GM21447 (cell line): ENCODE measurements at regions not wholly inside any gene's neighbourhood (a gene's known extent, or its start where the extent isn't known, plus 50 kb on each side); places are given as distances from the start of the nearest gene placed in this dataset.

Experiments
- ATAC-seq: cut with Tn5 transposase; IDR thresholded peaks from one replicate; pipeline ENCODE4 v1.9.1; 2021; ENCODE audit not compliant: unreplicated experiment

- ATAC-seq = no peak
Observed at GRCh38 chr2:181185421-181185820, 205.0 kb downstream of the UBE2E3 start.

GRCh38 chr2:181185948-181186347 is 205.5 kb downstream of the UBE2E3 start:
- no peak for ATAC-seq

GRCh38 chr2:181188605-181189004 is 208.2 kb downstream of the UBE2E3 start:
- ATAC-seq = no peak

DNA sequence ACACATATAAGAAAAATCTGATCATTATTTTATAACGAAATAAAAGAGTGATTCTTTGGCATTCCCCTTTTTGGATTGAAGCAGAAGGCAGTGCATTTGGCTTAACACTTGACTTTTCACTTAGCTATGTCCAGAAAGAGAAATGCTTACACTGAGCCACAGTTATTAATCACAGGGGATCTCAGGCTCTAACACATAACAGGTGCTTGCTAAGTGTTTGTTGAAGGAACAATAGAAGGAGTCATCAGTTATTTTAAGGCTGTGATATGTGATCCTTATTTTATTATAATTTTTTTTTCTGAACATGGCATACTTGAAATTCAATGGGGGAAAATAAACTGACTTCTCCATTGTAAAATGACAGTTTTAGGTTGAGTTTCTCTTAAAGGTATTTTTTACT is 209.5 kb downstream of the UBE2E3 start:
- no peak for ATAC-seq

DNA sequence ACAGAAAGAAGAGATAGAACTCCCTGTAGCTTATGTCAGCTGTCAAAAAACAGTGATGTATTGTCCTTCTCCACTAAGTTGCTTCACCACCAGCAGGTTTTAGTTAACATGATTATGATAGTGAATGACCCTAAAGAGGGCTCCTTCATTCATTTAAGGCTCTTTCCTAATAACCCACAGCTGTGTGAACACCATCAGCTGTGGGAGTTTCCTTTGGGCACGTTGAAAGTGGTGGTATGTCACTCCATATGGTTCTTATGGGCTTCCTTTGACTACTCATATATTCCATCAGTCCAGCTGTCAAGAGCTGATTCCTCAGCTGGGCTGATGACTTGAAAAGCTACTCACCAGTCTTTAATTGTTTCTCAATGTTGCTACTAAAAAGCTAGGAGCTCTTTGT is 210.3 kb downstream of the UBE2E3 start:
- no peak for ATAC-seq

DNA sequence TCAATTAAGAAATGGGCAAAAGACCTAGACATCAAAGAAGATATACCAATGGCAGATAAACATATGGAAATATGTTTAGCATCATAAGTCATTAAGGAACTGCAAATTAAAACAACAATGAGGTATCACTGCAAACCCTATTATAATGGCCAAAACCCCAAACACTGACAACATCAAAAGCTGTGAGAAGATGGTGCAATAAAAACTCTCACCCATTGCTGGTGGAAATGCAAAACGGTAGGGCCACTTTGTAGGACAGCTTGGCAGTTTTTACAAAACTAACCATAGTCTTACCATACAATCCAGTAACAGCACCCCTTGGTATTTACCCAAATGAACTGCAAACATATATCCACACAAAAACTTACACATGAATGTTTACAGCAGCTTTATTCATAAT is 213.1 kb downstream of the UBE2E3 start:
- no peak for ATAC-seq

- ATAC-seq = no peak
Observed at GRCh38 chr2:181196401-181196800, 216.0 kb downstream of the UBE2E3 start.

DNA sequence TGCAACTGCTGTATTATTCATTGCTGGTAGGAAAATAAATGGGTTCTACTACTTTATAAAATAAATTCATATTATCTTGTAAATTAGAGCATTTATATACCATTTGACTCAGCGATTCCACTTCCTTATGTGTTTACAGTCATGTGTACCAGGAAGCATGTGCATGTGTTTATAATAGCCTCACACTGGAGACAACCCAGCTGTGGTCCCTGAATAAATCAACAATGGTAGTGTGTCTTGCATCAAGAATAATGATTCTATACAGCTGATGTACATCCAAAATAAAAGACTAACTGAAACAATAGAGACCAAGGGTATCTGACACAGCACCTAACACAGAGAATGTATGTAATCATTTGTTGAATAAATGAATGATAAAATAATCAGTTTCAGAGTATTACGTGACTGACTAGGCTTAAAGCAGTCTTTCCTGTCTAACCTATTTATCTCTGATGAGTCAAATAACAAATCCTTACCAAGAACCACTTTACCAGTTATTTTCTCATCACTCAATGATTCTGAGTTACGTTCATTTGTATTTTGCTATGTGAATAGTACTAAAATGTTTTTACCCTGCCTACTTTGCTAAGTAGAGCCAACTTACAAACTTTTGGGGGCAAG is 216.8 kb downstream of the UBE2E3 start:
- ATAC-seq = no peak

DNA sequence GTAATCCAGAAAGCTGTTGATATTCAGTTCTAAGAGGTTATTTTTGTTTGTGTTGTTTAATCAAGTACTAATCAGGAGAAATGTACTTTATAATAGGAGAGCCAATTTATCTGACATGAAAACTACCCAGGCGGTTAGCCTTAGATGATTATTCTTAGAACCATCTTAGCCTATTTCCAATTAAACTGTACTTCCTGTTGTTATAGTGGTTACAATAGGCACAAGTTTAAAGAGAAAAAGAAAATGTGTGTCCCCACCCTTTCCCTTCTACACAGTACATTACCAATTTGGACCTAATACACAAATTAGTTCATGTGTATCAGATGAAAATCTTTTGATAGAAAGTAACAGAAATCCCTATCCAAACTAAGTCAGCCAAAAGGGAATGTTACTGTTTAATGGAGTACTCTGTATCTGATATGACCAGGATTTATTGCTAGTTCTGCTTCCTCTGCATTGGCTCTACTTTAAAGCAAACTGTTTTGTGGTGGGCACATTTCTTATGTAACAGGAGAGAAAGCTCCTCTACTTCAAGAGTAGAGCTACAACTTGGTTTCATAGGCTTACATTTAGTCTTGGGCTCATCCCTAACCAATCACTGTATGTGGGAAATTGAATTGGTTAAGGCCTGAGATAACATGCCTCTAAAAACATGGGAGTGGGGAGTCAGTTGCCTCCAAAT is 217.9 kb downstream of the UBE2E3 start:
- no peak for ATAC-seq

GRCh38 chr2:181203412-181203811 is 223.0 kb downstream of the UBE2E3 start:
- ATAC-seq = no peak

DNA sequence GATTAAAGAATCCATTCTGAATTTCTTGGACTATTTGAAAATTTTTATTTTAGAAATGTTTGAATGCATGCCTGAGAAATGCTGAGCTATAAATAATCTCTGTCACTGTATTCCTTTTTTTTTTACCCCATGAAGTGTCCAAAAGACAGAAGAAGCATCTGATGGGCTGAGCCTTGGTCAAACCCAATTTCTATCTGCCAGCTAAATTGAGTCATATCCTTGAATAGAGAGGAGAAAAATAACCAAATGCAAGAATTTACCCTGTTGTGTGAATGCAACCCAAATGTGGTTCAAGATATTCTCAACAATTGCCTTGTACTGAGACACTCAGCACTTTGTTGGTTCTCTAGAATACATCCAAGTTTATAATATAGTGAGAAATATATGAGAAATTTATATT is 223.5 kb downstream of the UBE2E3 start:
- no peak for ATAC-seq

- ATAC-seq = no peak
Observed at GRCh38 chr2:181218401-181218821, 238.0 kb downstream of the UBE2E3 start.

- no peak for ATAC-seq
Observed at GRCh38 chr2:181223234-181223633, 234.0 kb upstream of the ITGA4 start.

DNA sequence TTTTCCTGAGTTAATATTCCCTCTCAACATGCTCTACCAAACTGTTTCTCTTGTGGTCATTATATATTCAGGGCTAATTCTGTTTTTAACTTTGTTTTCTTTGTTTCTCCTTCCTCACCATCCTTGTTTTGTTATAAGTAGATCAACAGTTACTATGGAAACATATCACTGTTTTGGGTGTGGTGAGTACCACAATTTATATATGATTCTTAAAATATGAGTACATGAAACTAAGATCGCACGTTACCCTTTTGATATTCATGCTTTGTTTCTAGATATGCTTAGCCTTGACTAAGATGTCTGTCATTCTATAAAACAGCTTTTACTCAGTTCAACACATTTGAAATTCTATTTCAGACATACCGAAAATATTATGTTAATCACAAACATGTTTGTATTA is 232.3 kb upstream of the ITGA4 start:
- ATAC-seq = no peak

DNA sequence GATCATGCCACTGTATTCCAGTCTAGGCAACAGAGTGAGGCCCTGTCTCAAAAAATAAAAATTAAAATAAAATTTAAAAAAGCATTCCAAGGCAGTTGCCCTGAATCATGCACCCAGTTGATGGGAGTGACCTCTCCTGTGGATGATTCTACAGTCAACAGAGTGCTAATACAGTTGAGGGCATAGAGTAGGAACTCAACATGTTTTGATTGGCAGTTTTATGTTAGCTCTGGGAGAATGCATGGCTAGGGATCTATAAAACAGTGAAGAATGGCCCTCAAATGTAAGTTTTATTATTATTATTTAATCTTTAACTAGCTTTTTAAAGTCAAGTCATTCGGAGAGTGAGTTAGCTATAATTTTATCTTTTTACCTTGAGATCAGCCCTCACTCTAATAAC is 228.5 kb upstream of the ITGA4 start:
- ATAC-seq = no peak

GRCh38 chr2:181231151-181231550 is 226.0 kb upstream of the ITGA4 start:
- ATAC-seq = no peak

DNA sequence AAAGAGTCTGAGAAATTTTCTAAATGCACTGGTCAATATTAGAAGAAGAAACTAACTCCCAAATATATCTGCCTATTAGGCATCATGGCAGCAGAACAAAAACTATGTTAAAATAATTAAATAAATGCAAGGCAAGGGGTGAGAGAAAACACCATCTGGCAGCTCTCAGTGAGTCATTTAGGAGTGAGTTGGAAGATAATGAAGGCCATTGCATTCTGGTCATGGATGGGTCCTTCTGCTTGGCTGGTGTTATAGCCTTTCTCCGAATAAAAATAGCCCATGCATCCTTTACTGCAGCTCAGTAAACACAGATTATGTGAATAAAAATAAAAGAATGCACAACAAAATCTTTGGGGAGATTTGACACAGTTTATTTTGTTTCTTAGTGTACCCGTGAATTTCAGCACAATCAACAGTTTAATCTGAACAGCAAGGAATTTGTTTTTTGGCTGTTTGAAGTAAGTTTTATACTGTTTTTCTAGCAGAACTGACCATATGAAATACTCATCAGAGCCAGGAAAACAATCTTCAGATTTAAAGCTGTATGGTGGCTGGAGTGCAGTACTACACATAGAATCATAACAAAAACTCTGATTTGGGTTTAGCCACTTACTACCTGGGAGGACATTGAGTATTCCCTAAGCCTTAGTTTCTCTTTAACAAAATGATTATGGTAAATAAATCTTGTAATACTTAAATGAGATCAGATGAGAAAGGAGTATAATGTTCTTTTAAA is 225.1 kb upstream of the ITGA4 start:
- no peak for ATAC-seq

DNA sequence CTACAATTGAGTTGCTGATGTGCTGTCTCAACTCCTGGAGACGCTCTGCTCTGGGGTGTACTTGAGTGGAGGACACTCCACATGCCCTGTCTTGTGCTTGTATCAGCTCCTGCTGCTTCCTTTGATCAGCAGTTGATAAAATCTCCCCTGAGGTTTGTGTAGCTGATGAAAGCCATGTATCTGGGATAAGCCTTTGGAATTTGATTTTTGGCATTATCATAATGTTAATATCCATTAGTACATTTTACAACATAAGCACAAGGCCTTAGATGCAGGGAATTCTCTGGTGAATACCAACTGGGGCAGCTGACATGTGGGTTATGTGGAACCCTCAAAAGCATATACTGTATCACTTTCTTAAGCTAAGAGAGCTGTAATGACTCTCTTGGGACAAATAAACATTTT is 222.7 kb upstream of the ITGA4 start:
- ATAC-seq = no peak

DNA sequence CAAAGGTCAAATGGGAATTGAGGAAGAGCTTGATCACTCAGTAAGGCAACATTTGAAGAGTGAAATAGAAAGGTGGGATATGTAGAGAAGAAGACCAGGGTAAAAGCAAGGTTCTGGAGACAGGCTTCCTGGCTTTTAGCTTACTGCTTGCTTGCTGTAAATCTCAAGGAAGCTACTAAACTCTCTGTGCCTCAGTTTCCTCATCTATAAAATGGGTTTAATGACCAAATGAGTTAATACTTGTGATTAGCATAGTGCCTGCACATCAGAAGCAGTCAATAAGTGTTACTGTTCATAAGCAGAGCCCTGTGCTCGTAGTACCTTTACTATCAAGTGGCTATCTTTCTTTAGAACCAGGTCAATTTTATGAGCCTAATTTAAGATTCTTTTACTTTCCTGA is 222.2 kb upstream of the ITGA4 start:
- no peak for ATAC-seq

DNA sequence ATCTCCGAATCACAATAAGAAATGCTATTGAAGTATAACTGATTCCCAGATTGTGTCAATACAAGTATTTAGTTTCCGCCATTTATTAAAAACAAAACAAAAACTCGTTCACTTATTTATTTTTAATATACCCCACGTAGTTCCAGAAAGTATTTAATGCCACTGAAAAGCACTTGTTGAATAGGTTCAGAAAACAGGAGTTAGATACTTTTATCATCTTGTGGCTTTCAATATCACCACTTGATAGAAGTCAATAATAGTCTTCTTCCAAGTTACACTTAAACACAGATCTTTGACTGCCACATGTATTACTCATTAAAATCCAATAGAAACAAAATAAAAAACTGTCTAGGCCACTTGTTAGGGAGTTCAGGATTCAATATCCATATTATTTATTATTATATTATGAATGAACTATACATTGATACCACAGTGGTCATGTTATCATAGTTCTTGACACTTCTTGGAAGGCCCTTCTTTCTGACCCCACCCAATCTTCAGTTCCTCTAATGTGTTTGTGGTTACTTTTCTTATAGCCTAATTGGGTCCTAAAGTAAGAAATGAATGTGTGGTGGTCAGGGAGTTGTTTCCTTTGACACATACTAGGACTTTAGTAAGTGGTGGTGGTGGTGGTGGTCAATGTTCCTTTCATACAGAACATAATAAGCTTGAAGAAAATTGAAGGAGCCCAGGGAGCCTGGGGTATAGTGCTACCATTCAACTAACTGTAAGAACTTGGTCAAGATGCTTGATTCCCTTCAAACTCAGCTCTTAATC is 221.3 kb upstream of the ITGA4 start:
- peak; percentile 94 for ATAC-seq

- ATAC-seq = no peak
Observed at GRCh38 chr2:181239201-181239799, 217.9 kb upstream of the ITGA4 start.
